ENCODE measurements at regions not wholly inside any gene's neighbourhood (a gene's known extent, or its start where the extent isn't known, plus 50 kb on each side); places are given as distances from the start of the nearest gene placed in this dataset.

GRCh38 chr13:106337096-106337850, 198.2 kb downstream of the EFNB2 start:
- TF ChIP-seq EP300 (IDR thresholded peaks at IDR 0.05): no peak
- TF ChIP-seq POLR2AphosphoS5 (IDR thresholded peaks at IDR 0.05): no peak
- no peak for TF ChIP-seq CTCF (IDR thresholded peaks at IDR 0.05)
- TF ChIP-seq POLR2A (IDR thresholded peaks at IDR 0.05; ENCODE audit: low read depth): no peak
- H3K9me3 ChIP-seq: peaks cover 0 to 11% (median 8%) of the 10 kb centered on the region in 4 donors

DNA sequence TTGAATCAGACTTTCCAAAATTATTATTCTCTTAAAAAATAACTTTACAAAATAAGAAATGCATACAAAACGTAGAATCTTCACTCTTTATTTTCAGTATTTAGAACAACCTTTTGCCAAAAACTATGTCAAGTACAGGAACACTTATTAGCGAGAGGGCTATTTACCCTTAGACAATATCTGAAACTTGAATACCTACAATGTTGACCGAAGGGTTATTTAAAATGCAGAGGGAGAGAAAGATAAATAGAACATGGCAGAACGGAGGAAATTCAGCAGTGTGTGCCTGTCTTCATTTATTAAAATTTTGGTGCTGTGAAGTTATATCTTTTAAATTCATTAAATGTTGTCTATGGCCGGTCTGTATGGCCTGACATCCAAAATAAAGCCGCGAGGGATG, 198.8 kb downstream of the EFNB2 start:
- no peaks in the 10 kb centered on the region for H3K4me1 ChIP-seq
- H3K36me3 ChIP-seq: no peaks in the 10 kb centered on the region
- TF ChIP-seq POLR2A (IDR thresholded peaks at IDR 0.05; ENCODE audit: low read depth) (no peak), EP300 (IDR thresholded peaks at IDR 0.05) (no peak), CTCF (IDR thresholded peaks at IDR 0.05) (no peak), POLR2AphosphoS5 (IDR thresholded peaks at IDR 0.05) (no peak)
- H3K9me3 ChIP-seq: peaks cover 0 to 11% (median 8%) of the 10 kb centered on the region in 4 donors
- 96% methylated on average over 7 of the region's 7 CpGs for WGBS
- intact Hi-C loops (cut with DNase I): no loop called here
- no peak overlapping the region for H3K4me3 ChIP-seq
- no peak overlapping the region for H3K27ac ChIP-seq (replicated peaks in 1 of 4)
- no peaks in the 10 kb centered on the region for H3K27me3 ChIP-seq
- no peak for DNase-seq (ENCODE audit: extremely low spot score)

More at GRCh38 chr13:106337096-106337850, 198.2 kb downstream of the EFNB2 start:
- H3K27me3 ChIP-seq: no peaks in the 10 kb centered on the region
- H3K4me1 ChIP-seq: no peaks in the 10 kb centered on the region
- H3K27ac ChIP-seq (replicated peaks in 1 of 4): no peak overlapping the region
- no peaks in the 10 kb centered on the region for H3K36me3 ChIP-seq
- 81% methylated on average over 7 of the region's 7 CpGs for WGBS
- intact Hi-C loops (cut with DNase I): no loop called here
- no peak overlapping the region for H3K4me3 ChIP-seq
- no peak for DNase-seq (ENCODE audit: extremely low spot score)

DNA sequence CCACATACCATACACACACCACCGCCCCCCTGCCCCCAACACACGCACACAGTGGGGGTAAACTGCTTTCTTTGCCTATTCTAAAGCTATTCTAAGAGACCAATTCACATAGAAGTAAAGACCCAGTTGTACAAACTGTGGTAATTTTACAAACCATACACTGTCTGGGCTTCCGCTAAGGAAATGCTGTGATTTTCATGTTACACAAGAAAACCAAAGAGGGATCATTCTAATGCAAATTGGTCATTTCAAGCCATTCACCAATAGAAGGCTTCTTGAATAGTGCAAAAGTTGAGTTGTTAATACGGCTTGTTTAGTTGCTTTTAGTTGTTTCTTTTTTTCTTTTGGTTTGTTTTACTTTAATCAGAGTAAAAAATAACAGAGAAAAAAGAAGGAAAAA, 202.8 kb downstream of the EFNB2 start:
- no peaks in the 10 kb centered on the region for H3K9me3 ChIP-seq
- H3K27me3 ChIP-seq: no peaks in the 10 kb centered on the region
- H3K4me3 ChIP-seq: no peak overlapping the region
- 90% methylated on average over 4 of the region's 4 CpGs for WGBS
- intact Hi-C loops (cut with DNase I): no loop called here
- DNase-seq (ENCODE audit: extremely low spot score): no peak
- H3K36me3 ChIP-seq: no peaks in the 10 kb centered on the region
- TF ChIP-seq CTCF (IDR thresholded peaks at IDR 0.05): no peak
- no peak for TF ChIP-seq POLR2AphosphoS5 (IDR thresholded peaks at IDR 0.05)
- no peak for TF ChIP-seq POLR2A (IDR thresholded peaks at IDR 0.05; ENCODE audit: low read depth)
- TF ChIP-seq EP300 (IDR thresholded peaks at IDR 0.05): no peak
- H3K4me1 ChIP-seq: no peaks in the 10 kb centered on the region
- H3K27ac ChIP-seq (replicated peaks in 1 of 4): no peak overlapping the region

- DNase-seq (ENCODE audit: extremely low spot score): no peak
- no peak overlapping the region for H3K4me3 ChIP-seq
- H3K4me1 ChIP-seq: no peaks in the 10 kb centered on the region
- H3K27me3 ChIP-seq: no peaks in the 10 kb centered on the region
- no peaks in the 10 kb centered on the region for H3K36me3 ChIP-seq
- no peak overlapping the region for H3K27ac ChIP-seq (replicated peaks in 1 of 4)
- intact Hi-C loops (cut with DNase I): no loop called here
- no peak for TF ChIP-seq POLR2A (IDR thresholded peaks at IDR 0.05; ENCODE audit: low read depth)
- TF ChIP-seq POLR2AphosphoS5 (IDR thresholded peaks at IDR 0.05): no peak
- no peak for TF ChIP-seq EP300 (IDR thresholded peaks at IDR 0.05)
- TF ChIP-seq CTCF (IDR thresholded peaks at IDR 0.05): no peak
- H3K9me3 ChIP-seq: no peaks in the 10 kb centered on the region
- 89% methylated on average over 4 of the region's 4 CpGs for WGBS
Measured at GRCh38 chr13:106331116-106331515, 204.3 kb downstream of the EFNB2 start.

DNA sequence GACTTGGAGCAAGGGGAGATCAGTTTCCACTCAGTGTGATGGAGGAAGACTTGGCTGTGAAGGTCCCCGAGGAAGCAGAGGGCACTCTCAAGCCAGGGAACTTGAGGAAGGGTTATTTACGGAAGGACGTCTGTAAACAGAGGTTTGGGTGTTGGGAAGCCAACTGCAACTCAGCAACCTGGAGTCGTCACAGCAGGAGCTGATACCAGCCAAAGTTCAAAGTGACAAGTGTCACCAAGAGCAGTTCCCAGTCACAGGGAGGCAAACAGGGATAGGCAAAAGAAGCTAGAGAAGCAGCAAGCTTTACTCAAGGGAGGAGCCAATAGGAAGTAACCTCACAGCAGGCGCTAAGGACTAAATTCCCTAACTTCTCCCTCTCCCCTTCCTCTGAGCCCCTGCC, 205.5 kb downstream of the EFNB2 start:
- no peaks in the 10 kb centered on the region for H3K36me3 ChIP-seq
- no peaks in the 10 kb centered on the region for H3K9me3 ChIP-seq
- no peak for DNase-seq (ENCODE audit: extremely low spot score)
- H3K4me1 ChIP-seq: no peaks in the 10 kb centered on the region
- H3K4me3 ChIP-seq: no peak overlapping the region
- no peaks in the 10 kb centered on the region for H3K27me3 ChIP-seq
- intact Hi-C loops (cut with DNase I): no loop called here
- 67% methylated on average over 5 of the region's 5 CpGs for WGBS
- no peak overlapping the region for H3K27ac ChIP-seq (replicated peaks in 1 of 4)
- no peak for TF ChIP-seq CTCF (IDR thresholded peaks at IDR 0.05)
- no peak for TF ChIP-seq EP300 (IDR thresholded peaks at IDR 0.05)
- no peak for TF ChIP-seq POLR2A (IDR thresholded peaks at IDR 0.05; ENCODE audit: low read depth)
- TF ChIP-seq POLR2AphosphoS5 (IDR thresholded peaks at IDR 0.05): no peak

All from esophagus muscularis mucosa (tissue), 4 donors.